H9 (cell line): ENCODE measurements at regions not wholly inside any gene's neighbourhood (a gene's known extent, or its start where the extent isn't known, plus 50 kb on each side); places are given as distances from the start of the nearest gene placed in this dataset.

Experiments
- DNase-seq: peaks from one replicate; pipeline ENCODE4 v3.0.0-alpha.2; 2017
- H2AFZ ChIP-seq: one replicate; pipeline ENCODE4 v1.6.1; 2013; ENCODE audit warnings: mild to moderate bottlenecking, low read length, control low read depth, moderate library complexity
- H2AK5ac ChIP-seq: 2 replicates; pipeline ENCODE4 v1.6.1; 2013; ENCODE audit warnings: low read length, control low read depth, mixed read lengths; ENCODE audit not compliant: insufficient read length
- H2BK120ac ChIP-seq: one replicate; pipeline ENCODE4 v1.6.1; 2013; ENCODE audit warnings: low read depth, mild to moderate bottlenecking, low read length, control low read depth, inconsistent platforms; ENCODE audit not compliant: poor library complexity, severe bottlenecking
- H2BK12ac ChIP-seq: 2 replicates; pipeline ENCODE4 v1.6.1; 2013; ENCODE audit warnings: low read length, control low read depth, mixed read lengths, low read depth; ENCODE audit not compliant: insufficient read length
- H2BK15ac ChIP-seq: 2 replicates; pipeline ENCODE4 v1.6.1; 2013; ENCODE audit warnings: low read depth, low read length, control low read depth
- H2BK20ac ChIP-seq: one replicate; pipeline ENCODE4 v1.6.1; 2013; ENCODE audit warnings: low read depth, mild to moderate bottlenecking, low read length, control low read depth, inconsistent platforms; ENCODE audit not compliant: poor library complexity, severe bottlenecking
- H2BK5ac ChIP-seq: 2 replicates; pipeline ENCODE4 v1.6.1; 2013; ENCODE audit warnings: low read length, control low read depth, mixed read lengths; ENCODE audit not compliant: insufficient read length
- H3K14ac ChIP-seq: 2 replicates; pipeline ENCODE4 v1.6.1; 2013; ENCODE audit warnings: low read length, control low read depth; ENCODE audit not compliant: insufficient read depth
- H3K18ac ChIP-seq: 2 replicates; pipeline ENCODE4 v1.6.1; 2013; ENCODE audit warnings: low read depth, mild to moderate bottlenecking, mixed read lengths, low read length, control low read depth; ENCODE audit not compliant: insufficient read length
- H3K23ac ChIP-seq: 2 replicates; pipeline ENCODE4 v1.6.1; 2013; ENCODE audit warnings: low read length, control low read depth, mixed read lengths, low read depth; ENCODE audit not compliant: insufficient read length
- H3K23me2 ChIP-seq: 2 replicates; pipeline ENCODE4 v1.6.1; 2013; ENCODE audit warnings: low read depth, mild to moderate bottlenecking, mixed read lengths, low read length, control low read depth; ENCODE audit not compliant: insufficient read length, poor library complexity, severe bottlenecking
- H3K27ac ChIP-seq: 2 replicates; pipeline ENCODE4 v1.5.1; 2013; ENCODE audit warnings: low read length, control low read depth, mixed read lengths, low read depth; ENCODE audit not compliant: insufficient read length
- H3K27me3 ChIP-seq: 2 replicates; pipeline ENCODE4 v1.6.1; 2013; ENCODE audit warnings: low read length, control low read depth, inconsistent platforms; ENCODE audit not compliant: insufficient read depth
- H3K4ac ChIP-seq: 2 replicates; pipeline ENCODE4 v1.6.1; 2013; ENCODE audit warnings: low read depth, mild to moderate bottlenecking, control low read depth, inconsistent platforms, low read length, moderate library complexity
- H3K4me1 ChIP-seq: 2 replicates; pipeline ENCODE4 v1.6.1; 2013; ENCODE audit warnings: low read length, control low read depth, inconsistent platforms; ENCODE audit not compliant: insufficient read depth
- H3K4me2 ChIP-seq: 2 replicates; pipeline ENCODE4 v1.6.1; 2013; ENCODE audit warnings: low read length, control low read depth, mixed read lengths; ENCODE audit not compliant: insufficient read length, insufficient read depth
- H3K56ac ChIP-seq: 2 replicates; pipeline ENCODE4 v1.6.1; 2013; ENCODE audit warnings: low read depth, mild to moderate bottlenecking, mixed read lengths, low read length, control low read depth; ENCODE audit not compliant: insufficient read length
- H3K79me1 ChIP-seq: 2 replicates; pipeline ENCODE4 v1.6.1; 2013; ENCODE audit warnings: low read depth, mild to moderate bottlenecking, moderate library complexity, low read length, control low read depth, inconsistent platforms; ENCODE audit not compliant: insufficient read depth, poor library complexity, severe bottlenecking
- H3K79me2 ChIP-seq: 2 replicates; pipeline ENCODE4 v1.6.1; 2013; ENCODE audit warnings: low read length, control low read depth, inconsistent platforms; ENCODE audit not compliant: insufficient read depth
- H3K9ac ChIP-seq: 2 replicates; pipeline ENCODE4 v1.6.1; 2013; ENCODE audit warnings: low read length, control low read depth, mixed read lengths; ENCODE audit not compliant: insufficient read length; ENCODE audit errors: extremely low read depth
- H3K9me3 ChIP-seq: one replicate; pipeline ENCODE4 v1.6.1; 2013; ENCODE audit warnings: low read depth, low read length, inconsistent platforms; ENCODE audit not compliant: control insufficient read depth
- H3T11ph ChIP-seq: one replicate; pipeline ENCODE4 v1.6.1; 2013; ENCODE audit warnings: mild to moderate bottlenecking, low read length, control low read depth, inconsistent platforms
- H4K20me1 ChIP-seq: one replicate; pipeline ENCODE4 v1.6.1; 2013; ENCODE audit not compliant: control insufficient read depth, insufficient read length, insufficient read depth
- H4K5ac ChIP-seq: 2 replicates; pipeline ENCODE4 v1.6.1; 2013; ENCODE audit warnings: low read depth, mild to moderate bottlenecking, mixed read lengths, low read length, control low read depth; ENCODE audit not compliant: insufficient read length
- H4K8ac ChIP-seq: replicated peaks from 2 replicates; pipeline ENCODE4 v1.6.1; 2013; ENCODE audit warnings: low read length, control low read depth, mixed read lengths, low read depth; ENCODE audit not compliant: insufficient read length
- H4K91ac ChIP-seq: 2 replicates; pipeline ENCODE4 v1.6.1; 2013; ENCODE audit warnings: low read depth, mild to moderate bottlenecking, moderate library complexity, mixed read lengths, low read length, control low read depth; ENCODE audit not compliant: insufficient read length
- H3K27ac Mint-ChIP-seq, 3 experiments: 2 replicates in 2 of 3; 3 replicates in 1 of 3; pipeline ENCODE4 v1.8.0; 2020 to 2021; ENCODE audit warnings: mixed read lengths in 3 of 3, mild to moderate bottlenecking in 1 of 3, moderate library complexity in 1 of 3
- H3K27me3 Mint-ChIP-seq: 2 replicates; pipeline ENCODE4 v1.8.0; 2021; ENCODE audit warnings: low read depth, mild to moderate bottlenecking, moderate library complexity, mixed read lengths
- H3K36me3 Mint-ChIP-seq, 3 experiments: 2 replicates in 2 of 3; 3 replicates in 1 of 3; pipeline ENCODE4 v1.8.0; 2020 to 2021; ENCODE audit warnings: low read depth in 3 of 3, mixed read lengths in 3 of 3; ENCODE audit not compliant: insufficient read depth in 1 of 3
- H3K4me1 Mint-ChIP-seq, 2 experiments: 2 replicates each; pipeline ENCODE4 v1.8.0; 2020; ENCODE audit warnings: mixed read lengths in 2 of 2
- H3K4me3 Mint-ChIP-seq, 2 experiments: 2 replicates in 1 of 2; 3 replicates in 1 of 2; pipeline ENCODE4 v1.8.0; 2020 to 2021; ENCODE audit warnings: mild to moderate bottlenecking in 2 of 2, mixed read lengths in 2 of 2, moderate library complexity in 1 of 2
- H3K9me3 Mint-ChIP-seq, 2 experiments: 2 replicates in 1 of 2; 3 replicates in 1 of 2; pipeline ENCODE4 v1.8.0; 2020; ENCODE audit warnings: mild to moderate bottlenecking in 2 of 2, mixed read lengths in 2 of 2, moderate library complexity in 1 of 2
- CTCF ChIP-seq: fragments of 200-600 bp; sonication (generic); conservative IDR thresholded peaks from 3 replicates; pipeline ENCODE4 v1.8.0; 2021; ENCODE audit warnings: antibody characterized with exemption, mild to moderate bottlenecking
- WGBS: extraction: QIAGEN DNeasy Blood & Tissue Kit; methylation state at CpG from one replicate; pipeline ENCODE4 v1.1.7; 2013; ENCODE audit warnings: missing lambda C conversion rate, low lambda C conversion rate, mixed read lengths; ENCODE audit not compliant: insufficient read length; ENCODE audit errors: extremely low coverage; 5-methylcytosine and 5-hydroxymethylcytosine counted together

DNA sequence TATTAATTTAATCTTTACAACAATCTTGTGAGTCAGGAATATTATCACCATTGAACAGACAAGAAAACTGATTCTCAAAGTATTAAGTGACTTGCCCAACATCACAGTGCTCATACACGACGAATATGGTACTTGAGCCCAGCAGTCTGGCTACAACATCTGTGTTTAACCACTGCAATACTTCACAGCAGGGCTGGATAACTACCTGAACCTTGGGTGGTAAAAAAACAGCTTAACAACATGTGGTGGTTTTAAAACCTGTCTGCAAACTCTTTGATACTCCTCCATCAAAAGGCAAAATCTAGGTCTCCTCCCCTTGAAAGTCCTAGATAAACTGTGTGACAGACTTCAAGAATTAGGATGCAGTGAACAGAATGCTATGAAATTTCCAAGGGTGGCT lies 424.6 kb upstream of the CADM1 start:
- H3K4me1 Mint-ChIP-seq: peaks cover 17 to 24% of the 10 kb centered on the region in 2 experiments
- no peak overlapping the region for H2BK20ac ChIP-seq
- no peaks in the 10 kb centered on the region for H3K9me3 Mint-ChIP-seq
- no peak overlapping the region for H3K27ac Mint-ChIP-seq
- H4K20me1 ChIP-seq: no peaks in the 10 kb centered on the region
- H3K23ac ChIP-seq: no peak overlapping the region
- no peak overlapping the region for H2BK120ac ChIP-seq
- DNase-seq: no peak
- no peak overlapping the region for H2AFZ ChIP-seq
- no peaks in the 10 kb centered on the region for H3K79me1 ChIP-seq
- H3K27me3 ChIP-seq: no peaks in the 10 kb centered on the region
- no peak overlapping the region for H3K4ac ChIP-seq
- no peaks in the 10 kb centered on the region; a peak in 1 of 7 replicates for H3K36me3 Mint-ChIP-seq
- H3K9ac ChIP-seq: no peak overlapping the region
- H3K79me2 ChIP-seq: no peaks in the 10 kb centered on the region
- no peak overlapping the region for H3K18ac ChIP-seq
- no peak for TF ChIP-seq CTCF
- no peak overlapping the region for H3K4me2 ChIP-seq
- H3K14ac ChIP-seq: no peak overlapping the region
- H2BK5ac ChIP-seq: no peak overlapping the region
- no CpG with 5 or more reads among the region's 2 CpGs for WGBS
- H3K4me1 ChIP-seq: peaks cover 12% of the 10 kb centered on the region; the same call in 1 of the 2 replicates
- no peak overlapping the region for H4K91ac ChIP-seq
- H3K4me3 Mint-ChIP-seq: no peak overlapping the region
- no peak overlapping the region for H2AK5ac ChIP-seq
- no peak overlapping the region for H2BK15ac ChIP-seq
- H4K5ac ChIP-seq: no peak overlapping the region
- no peak overlapping the region for H2BK12ac ChIP-seq
- no peak overlapping the region for H3K56ac ChIP-seq
- no peaks in the 10 kb centered on the region for H3K9me3 ChIP-seq
- no peak overlapping the region for H4K8ac ChIP-seq
- no peak overlapping the region for H3T11ph ChIP-seq
- H3K27ac ChIP-seq: no peak overlapping the region
- no peaks in the 10 kb centered on the region for H3K23me2 ChIP-seq
- peaks cover 49% of the 10 kb centered on the region for H3K27me3 Mint-ChIP-seq
